Bronchial epithelial cell (primary cell): ENCODE measurements at regions not wholly inside any gene's neighbourhood (a gene's known extent, or its start where the extent isn't known, plus 50 kb on each side); places are given as distances from the start of the nearest gene placed in this dataset.
A peak's percentile ranks its signal among the peaks of the same experiment; 100 is the strongest.

Experiments
- DNase-seq: peaks from one replicate; pipeline ENCODE4 v3.0.0-alpha.2; 2010; ENCODE audit warnings: low read depth
- FAIRE-seq: peaks from 2 replicates; lab custom pipeline; 2011; peaks lifted over from hg19 to GRCh38; lab: Jason Lieb, UNC
- H3K27me3 ChIP-seq: 2 replicates; pipeline ENCODE4 v1.5.1; 2011; ENCODE audit warnings: low read length; ENCODE audit not compliant: control insufficient read depth, insufficient read depth
- H3K36me3 ChIP-seq: 2 replicates; pipeline ENCODE4 v1.5.1; 2011; ENCODE audit warnings: low read length; ENCODE audit not compliant: control insufficient read depth, insufficient read depth
- H3K4me3 ChIP-seq: 2 replicates; pipeline ENCODE4 v1.5.1; 2011; ENCODE audit warnings: mild to moderate bottlenecking, low read depth, low read length, control low read depth
- TF ChIP-seq, protein P1 (sequence below): IDR thresholded peaks from 2 replicates; pipeline ENCODE4 v1.5.1; 2011; ENCODE audit warnings: mild to moderate bottlenecking, moderate library complexity, low read length, control low read depth, inconsistent platforms; ENCODE audit not compliant: insufficient read depth, severe bottlenecking

DNA sequence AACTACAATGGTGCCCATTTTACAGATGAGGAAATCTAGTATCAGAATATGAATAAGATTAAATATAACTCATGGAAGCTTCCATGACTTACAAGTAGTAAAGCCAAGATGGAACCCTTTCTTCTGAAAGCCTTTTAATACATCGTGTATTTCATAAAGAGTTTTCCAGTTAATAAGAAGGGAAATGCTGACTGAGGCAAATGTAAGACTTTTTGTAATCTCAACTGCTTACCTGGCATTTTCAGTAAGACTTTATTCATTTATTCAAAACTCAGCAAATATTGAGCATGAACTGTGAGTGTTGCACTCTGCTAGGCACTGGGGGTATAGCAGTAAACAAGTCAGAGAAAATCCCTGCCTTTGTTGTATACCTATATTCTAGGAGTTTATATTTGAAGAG is 256.4 kb upstream of the THRB start:
- no peaks in the 10 kb centered on the region for H3K36me3 ChIP-seq
- FAIRE-seq (no peak), DNase-seq (no peak)
- TF ChIP-seq, protein P1, sequence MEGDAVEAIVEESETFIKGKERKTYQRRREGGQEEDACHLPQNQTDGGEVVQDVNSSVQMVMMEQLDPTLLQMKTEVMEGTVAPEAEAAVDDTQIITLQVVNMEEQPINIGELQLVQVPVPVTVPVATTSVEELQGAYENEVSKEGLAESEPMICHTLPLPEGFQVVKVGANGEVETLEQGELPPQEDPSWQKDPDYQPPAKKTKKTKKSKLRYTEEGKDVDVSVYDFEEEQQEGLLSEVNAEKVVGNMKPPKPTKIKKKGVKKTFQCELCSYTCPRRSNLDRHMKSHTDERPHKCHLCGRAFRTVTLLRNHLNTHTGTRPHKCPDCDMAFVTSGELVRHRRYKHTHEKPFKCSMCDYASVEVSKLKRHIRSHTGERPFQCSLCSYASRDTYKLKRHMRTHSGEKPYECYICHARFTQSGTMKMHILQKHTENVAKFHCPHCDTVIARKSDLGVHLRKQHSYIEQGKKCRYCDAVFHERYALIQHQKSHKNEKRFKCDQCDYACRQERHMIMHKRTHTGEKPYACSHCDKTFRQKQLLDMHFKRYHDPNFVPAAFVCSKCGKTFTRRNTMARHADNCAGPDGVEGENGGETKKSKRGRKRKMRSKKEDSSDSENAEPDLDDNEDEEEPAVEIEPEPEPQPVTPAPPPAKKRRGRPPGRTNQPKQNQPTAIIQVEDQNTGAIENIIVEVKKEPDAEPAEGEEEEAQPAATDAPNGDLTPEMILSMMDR, result no peak
- H3K4me3 ChIP-seq, result no peak overlapping the region
- H3K27me3 ChIP-seq, result no peaks in the 10 kb centered on the region

DNA sequence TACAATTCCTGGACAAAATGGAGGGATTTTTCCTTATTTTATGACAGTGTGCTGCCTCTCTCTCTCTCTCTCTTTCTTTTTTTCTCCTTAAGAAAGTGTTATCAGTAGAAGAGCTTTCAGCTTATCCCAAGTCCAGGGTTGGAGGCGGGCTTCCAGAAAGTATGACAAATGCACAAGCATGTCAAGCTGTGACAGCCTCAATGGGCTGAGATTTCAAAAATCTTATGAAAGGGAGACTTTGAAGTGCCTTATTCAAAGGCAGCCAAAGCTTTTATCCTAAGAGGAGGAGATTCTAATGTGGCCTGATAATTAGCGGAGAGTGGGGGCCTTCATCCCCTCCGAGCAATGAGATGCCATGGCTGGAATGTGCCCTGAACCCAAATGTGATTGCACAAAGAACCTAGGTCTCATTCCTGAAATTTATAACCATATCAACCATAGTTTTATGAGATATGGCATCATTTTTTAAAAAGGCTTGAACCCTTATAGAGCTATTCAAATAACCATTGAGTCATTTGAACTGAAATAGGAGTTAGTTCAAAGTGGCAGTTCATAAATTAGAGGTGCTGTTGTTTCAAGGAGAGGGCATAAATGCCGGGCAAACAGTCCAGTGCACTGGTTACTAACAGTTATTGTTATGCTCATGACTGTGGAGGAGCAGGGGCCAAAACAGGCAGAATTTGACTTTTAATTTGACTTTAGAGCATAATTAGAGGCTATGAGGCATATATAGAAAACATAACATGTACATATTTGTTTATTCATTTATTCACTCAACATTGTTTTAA is 261.6 kb upstream of the THRB start:
- Histone ChIP-seq H3K27me3 (no peaks in the 10 kb centered on the region), H3K4me3 (no peak overlapping the region), H3K36me3 (no peaks in the 10 kb centered on the region)
- TF ChIP-seq, protein P1, result no peak
- DNase-seq, result no peak
- no peak for FAIRE-seq

DNA sequence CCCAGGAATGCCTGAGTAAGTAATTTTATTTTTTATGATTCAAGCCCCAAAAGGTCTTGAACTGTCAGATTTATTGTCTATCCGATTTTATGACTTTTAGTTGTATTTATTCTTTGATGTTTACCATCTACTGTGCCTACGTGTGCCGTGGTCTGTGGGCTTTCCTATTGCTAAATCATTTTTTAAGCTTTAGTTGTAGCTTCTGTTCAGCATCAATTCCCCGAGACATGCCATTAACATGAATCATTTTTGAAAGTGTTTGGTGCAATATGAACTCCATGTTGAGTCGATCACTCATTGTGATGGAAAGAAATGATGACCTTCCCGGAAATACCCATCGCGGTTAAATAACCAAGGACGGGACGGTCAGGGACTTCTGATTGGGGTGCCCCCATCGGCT is 268.7 kb upstream of the THRB start:
- DNase-seq, result peak; percentile 11
- H3K27me3 ChIP-seq, result no peaks in the 10 kb centered on the region
- H3K36me3 ChIP-seq, result no peaks in the 10 kb centered on the region
- TF ChIP-seq, protein P1, result no peak
- H3K4me3 ChIP-seq, result no peak overlapping the region
- no peak for FAIRE-seq

DNA sequence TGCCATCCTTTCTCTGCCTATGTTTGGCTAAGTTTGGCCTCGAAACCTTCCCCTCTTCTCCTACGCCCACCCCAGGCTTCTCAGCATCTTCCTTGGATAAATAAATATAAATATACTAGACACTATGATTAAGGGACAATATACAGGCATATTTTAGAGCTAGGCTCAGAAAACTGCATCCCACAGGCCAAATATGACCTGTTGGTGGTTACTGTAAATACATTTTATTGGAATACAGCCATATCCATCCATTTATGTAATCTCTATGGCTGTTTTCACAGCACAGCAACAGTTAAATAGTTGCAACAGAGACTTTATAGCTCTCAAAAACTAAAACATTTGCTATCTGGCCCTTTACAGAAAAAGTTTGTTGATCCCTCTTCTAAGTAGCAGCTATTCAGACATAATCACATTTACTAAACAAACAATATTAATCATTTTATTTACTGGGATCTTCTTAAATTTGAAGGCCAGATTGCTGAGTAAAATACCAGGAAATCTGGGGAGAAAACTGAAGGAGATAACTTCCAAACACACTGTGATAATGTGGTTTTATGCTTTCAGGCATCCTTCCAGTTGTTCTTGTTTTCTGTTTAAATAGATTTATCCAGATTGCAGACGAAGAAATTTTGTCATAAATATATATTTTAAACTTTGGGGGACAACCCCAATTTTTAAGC is 269.7 kb upstream of the THRB start:
- Histone ChIP-seq H3K36me3 (no peaks in the 10 kb centered on the region), H3K27me3 (no peaks in the 10 kb centered on the region), H3K4me3 (no peak overlapping the region)
- no peak for FAIRE-seq
- TF ChIP-seq, protein P1, result no peak
- no peak for DNase-seq

DNA sequence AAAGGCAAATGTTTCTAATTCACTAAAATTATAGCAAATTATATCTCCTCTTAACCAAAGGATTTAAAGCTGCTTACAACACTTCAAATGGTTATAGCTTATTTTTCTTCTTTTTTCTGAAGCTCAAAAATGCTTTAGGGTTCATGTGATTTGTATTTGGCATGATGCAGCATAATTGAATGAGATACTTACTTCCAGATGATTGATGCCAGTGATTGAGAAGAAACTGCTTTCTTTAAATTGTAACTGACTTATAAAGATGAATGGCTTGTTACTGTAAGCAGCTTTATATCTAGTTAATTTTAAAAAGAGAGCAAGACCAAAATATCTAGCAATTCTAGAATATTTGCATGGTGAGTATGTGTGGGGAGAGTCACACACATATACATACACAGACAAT is 270.7 kb upstream of the THRB start:
- Histone ChIP-seq H3K27me3 (no peaks in the 10 kb centered on the region), H3K4me3 (no peak overlapping the region), H3K36me3 (no peaks in the 10 kb centered on the region)
- FAIRE-seq (no peak), DNase-seq (no peak)
- TF ChIP-seq, protein P1, result no peak
